Vagina (tissue), 2 donors: ENCODE measurements at regions not wholly inside any gene's neighbourhood (a gene's known extent, or its start where the extent isn't known, plus 50 kb on each side); places are given as distances from the start of the nearest gene placed in this dataset.

Source experiments
- DNase-seq, 2 donors: peaks; one replicate each; pipeline ENCODE4 v3.0.0-alpha.2; 2017; ENCODE audit errors: extremely low spot score in 2 of 2
- H3K27ac ChIP-seq: fragments of 200-600 bp; sonication (generic); one replicate; pipeline ENCODE4 v1.5.1; 2019
- H3K27me3 ChIP-seq: fragments of 200-600 bp; sonication (generic); one replicate; pipeline ENCODE4 v1.5.1; 2019
- H3K36me3 ChIP-seq, 2 donors: fragments of 200-600 bp; sonication (generic); one replicate each; pipeline ENCODE4 v1.5.1; 2017 to 2019
- H3K4me1 ChIP-seq: fragments of 200-600 bp; sonication (generic); one replicate; pipeline ENCODE4 v1.5.1; 2019
- H3K4me3 ChIP-seq, 2 donors: fragments of 200-600 bp; sonication (generic); 1 replicate in 1 of 2; 2 replicates in 1 of 2; pipeline ENCODE4 v1.5.1; 2016 to 2019
- H3K9me3 ChIP-seq: fragments of 200-600 bp; sonication (generic); one replicate; pipeline ENCODE4 v1.5.1; 2019
- POLR2A ChIP-seq, 2 donors: fragments of 450-650 bp; IDR thresholded peaks; one replicate each; pipeline ENCODE4 v1.6.1; 2017; ENCODE audit warnings: antibody characterized with exemption in 2 of 2, mild to moderate bottlenecking in 2 of 2, moderate library complexity in 2 of 2
- POLR2AphosphoS5 ChIP-seq, 2 donors: sonication (generic); formaldehyde crosslinking; IDR thresholded peaks; one replicate each; pipeline ENCODE4 v1.9.0; 2017; ENCODE audit warnings: antibody characterized with exemption in 2 of 2, mild to moderate bottlenecking in 2 of 2, low read depth in 1 of 2; ENCODE audit not compliant: insufficient read depth in 1 of 2
- intact Hi-C: fragments of 100-400 bp; cut with DNase I; formaldehyde crosslinking; loops from one replicate; pipeline ENCODE4 v1.15.1; 2023
- TF ChIP-seq, protein P1 (sequence below), 3 experiments: fragments of 450-650 bp in 2 of 3; fragments of 200-600 bp in 1 of 3; sonication (generic) in 1 of 3; IDR thresholded peaks; one replicate each; pipeline ENCODE4 v1.5.1; 2017 to 2019; ENCODE audit warnings: antibody characterized with exemption in 3 of 3, mild to moderate bottlenecking in 2 of 3, moderate library complexity in 2 of 3

DNA sequence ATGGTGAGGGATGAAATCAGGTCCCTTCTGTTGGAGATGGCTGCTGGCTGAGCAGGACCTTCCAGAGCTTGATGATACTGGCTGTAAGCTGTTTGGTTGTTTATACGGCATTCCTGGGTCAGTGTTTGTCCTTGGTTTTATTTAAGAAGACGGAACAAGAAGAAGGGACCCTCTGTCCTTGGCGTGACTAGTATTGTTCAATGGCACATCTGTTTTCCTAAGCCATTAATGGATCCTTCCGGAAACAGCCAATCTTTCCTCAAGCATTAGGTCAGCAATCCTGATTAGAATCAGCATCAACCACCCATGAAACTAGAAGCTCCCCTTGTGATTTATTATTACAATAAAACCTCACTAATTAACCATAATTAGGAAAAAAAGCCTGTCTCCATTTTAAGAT lies 128.7 kb upstream of the KIAA1217 start:
- H3K4me3 ChIP-seq, result no peak overlapping the region

DNA sequence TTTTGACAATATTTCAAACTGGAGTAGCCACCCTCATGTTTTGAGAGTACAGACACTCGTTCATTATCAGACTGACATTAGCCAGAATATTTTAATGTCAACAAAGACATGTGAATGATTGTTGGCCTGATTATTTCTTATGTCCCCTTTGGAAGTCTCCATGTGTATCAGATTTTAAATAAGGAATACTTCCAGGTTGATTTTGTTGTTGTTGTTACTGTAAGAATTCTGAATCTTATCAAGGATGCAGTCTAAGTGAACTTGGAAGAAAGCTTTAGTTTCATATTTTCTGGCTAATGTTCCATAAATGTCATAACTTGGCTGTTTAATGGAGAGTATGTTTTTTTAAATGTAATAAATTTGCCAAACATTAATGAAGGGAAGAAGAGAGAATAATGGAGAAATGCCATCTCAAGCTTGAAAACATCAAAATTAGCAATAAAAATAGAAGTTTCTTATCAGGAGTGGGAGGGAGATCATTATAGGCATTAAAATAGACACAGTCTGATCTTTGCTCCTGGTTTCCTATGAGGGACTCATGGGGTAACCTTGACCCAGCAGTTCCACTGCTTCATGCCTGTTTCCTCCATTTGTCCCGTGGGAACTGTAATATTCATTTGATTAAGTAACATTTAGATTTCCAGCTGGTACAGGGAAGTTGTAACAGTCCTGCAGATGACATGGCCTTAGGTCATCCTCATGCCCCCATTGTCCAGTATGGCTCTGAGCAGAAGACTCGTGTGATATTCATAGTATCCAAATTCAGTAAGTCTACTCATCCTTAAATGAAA lies 122.4 kb upstream of the KIAA1217 start:
- Histone ChIP-seq H3K36me3 (no peaks in the 10 kb centered on the region), H3K27me3 (no peaks in the 10 kb centered on the region), H3K9me3 (no peaks in the 10 kb centered on the region), H3K4me3 (no peak overlapping the region), H3K4me1 (no peaks in the 10 kb centered on the region), H3K27ac (no peak overlapping the region)
- TF ChIP-seq POLR2A (IDR thresholded peaks at IDR 0.05), result no peak
- TF ChIP-seq POLR2AphosphoS5 (IDR thresholded peaks at IDR 0.05; ENCODE audit: insufficient read depth in 1 of 2, low read depth in 1 of 2), result no peak
- TF ChIP-seq, protein P1, sequence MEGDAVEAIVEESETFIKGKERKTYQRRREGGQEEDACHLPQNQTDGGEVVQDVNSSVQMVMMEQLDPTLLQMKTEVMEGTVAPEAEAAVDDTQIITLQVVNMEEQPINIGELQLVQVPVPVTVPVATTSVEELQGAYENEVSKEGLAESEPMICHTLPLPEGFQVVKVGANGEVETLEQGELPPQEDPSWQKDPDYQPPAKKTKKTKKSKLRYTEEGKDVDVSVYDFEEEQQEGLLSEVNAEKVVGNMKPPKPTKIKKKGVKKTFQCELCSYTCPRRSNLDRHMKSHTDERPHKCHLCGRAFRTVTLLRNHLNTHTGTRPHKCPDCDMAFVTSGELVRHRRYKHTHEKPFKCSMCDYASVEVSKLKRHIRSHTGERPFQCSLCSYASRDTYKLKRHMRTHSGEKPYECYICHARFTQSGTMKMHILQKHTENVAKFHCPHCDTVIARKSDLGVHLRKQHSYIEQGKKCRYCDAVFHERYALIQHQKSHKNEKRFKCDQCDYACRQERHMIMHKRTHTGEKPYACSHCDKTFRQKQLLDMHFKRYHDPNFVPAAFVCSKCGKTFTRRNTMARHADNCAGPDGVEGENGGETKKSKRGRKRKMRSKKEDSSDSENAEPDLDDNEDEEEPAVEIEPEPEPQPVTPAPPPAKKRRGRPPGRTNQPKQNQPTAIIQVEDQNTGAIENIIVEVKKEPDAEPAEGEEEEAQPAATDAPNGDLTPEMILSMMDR (IDR thresholded peaks at IDR 0.05), result no peak
- no peak for DNase-seq
- intact Hi-C loops, result no loop called here

More for the DNA sequence above, 128.7 kb upstream of the KIAA1217 start:
- H3K27me3 ChIP-seq, result no peaks in the 10 kb centered on the region
- TF ChIP-seq POLR2AphosphoS5 (IDR thresholded peaks at IDR 0.05; ENCODE audit: insufficient read depth in 1 of 2, low read depth in 1 of 2) (no peak), POLR2A (IDR thresholded peaks at IDR 0.05) (no peak)
- TF ChIP-seq, protein P1 (IDR thresholded peaks at IDR 0.05), result no peak
- H3K9me3 ChIP-seq, result no peaks in the 10 kb centered on the region
- H3K36me3 ChIP-seq, result no peaks in the 10 kb centered on the region
- no peak overlapping the region for H3K27ac ChIP-seq
- DNase-seq, result no peak
- intact Hi-C loops, result no loop called here
- H3K4me1 ChIP-seq, result no peaks in the 10 kb centered on the region

DNA sequence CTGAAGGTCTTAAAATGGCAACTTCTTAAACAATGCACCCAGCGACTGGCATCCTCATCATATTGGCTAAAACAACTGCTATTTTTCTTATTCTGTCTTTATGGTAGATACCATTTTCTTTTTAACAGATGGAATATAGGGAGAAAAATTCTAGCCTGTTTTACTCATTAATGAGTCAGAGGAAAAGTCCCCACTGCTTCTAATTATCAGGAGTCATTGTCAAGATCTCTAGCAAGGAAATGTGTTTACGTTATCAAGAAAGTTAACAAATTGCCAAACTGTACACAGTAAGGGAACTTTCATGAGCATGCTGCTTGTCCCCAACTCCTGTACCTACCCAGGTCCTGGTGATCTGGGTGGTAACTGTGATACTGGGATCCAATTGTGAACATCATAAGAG lies 117.7 kb upstream of the KIAA1217 start:
- no peaks in the 10 kb centered on the region for H3K4me1 ChIP-seq
- intact Hi-C loops, result no loop called here

DNA sequence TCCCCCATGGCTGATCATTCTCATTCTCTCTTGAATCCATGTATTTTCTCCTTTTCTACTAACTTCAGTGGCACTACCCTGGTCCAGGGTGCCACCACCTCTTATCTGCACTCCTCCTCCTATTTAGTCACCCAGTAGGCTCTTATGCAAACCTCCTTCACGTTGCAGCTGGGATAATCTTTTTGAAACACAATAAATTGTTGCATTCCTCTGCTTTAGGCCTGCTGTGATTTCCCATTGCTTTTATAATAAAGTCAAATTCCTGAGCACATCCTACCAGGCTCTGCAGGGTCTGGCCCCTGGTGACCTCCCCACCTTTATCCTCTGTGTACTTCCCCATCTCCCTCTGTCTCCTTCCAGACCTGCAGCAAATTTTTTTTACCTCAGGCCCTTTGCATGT lies 112.7 kb upstream of the KIAA1217 start:
- TF ChIP-seq POLR2A (IDR thresholded peaks at IDR 0.05) (no peak), POLR2AphosphoS5 (IDR thresholded peaks at IDR 0.05; ENCODE audit: insufficient read depth in 1 of 2, low read depth in 1 of 2) (no peak)
- TF ChIP-seq, protein P1 (IDR thresholded peaks at IDR 0.05), result no peak
- no peak for DNase-seq
- H3K9me3 ChIP-seq, result no peaks in the 10 kb centered on the region
- no peaks in the 10 kb centered on the region for H3K27me3 ChIP-seq
- H3K4me3 ChIP-seq, result no peak overlapping the region
- no peaks in the 10 kb centered on the region for H3K36me3 ChIP-seq
- H3K27ac ChIP-seq, result no peak overlapping the region
- intact Hi-C loops, result loop anchor here (5.0 kb wide), 1 partner anchor 1221 kb away; no protein-coding TSS in a partner anchor
- no peaks in the 10 kb centered on the region for H3K4me1 ChIP-seq

More for the DNA sequence above, 117.7 kb upstream of the KIAA1217 start:
- Histone ChIP-seq H3K9me3 (no peaks in the 10 kb centered on the region), H3K36me3 (no peaks in the 10 kb centered on the region), H3K27me3 (no peaks in the 10 kb centered on the region), H3K27ac (no peak overlapping the region), H3K4me3 (no peak overlapping the region)
- DNase-seq, result no peak
- TF ChIP-seq POLR2AphosphoS5 (IDR thresholded peaks at IDR 0.05; ENCODE audit: insufficient read depth in 1 of 2, low read depth in 1 of 2) (no peak), POLR2A (IDR thresholded peaks at IDR 0.05) (no peak)
- TF ChIP-seq, protein P1 (IDR thresholded peaks at IDR 0.05), result no peak

DNA sequence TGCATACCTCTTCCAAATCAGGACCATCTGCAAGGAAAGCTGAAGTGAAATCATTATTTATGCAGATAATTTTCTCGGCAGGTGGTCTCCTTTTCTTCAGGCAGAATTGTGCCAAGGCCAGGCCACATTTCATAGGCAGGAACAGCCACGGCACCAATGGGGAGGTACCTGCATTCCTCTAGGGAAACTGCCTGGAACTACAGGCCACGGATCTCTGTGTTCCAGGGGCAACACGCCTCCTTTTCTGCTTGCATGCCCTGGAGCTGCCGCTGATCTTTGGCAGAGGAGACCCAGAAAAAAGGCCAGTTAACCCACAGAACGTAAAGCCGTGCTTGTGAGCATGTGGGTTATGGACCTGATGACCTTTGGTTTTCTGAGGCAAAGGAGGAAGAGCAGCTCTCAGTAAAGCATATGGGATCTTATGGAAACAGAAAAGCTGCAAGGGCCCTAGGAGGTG lies 111.2 kb upstream of the KIAA1217 start:
- Histone ChIP-seq H3K4me1 (no peaks in the 10 kb centered on the region), H3K27ac (no peak overlapping the region), H3K27me3 (no peaks in the 10 kb centered on the region), H3K9me3 (no peaks in the 10 kb centered on the region), H3K4me3 (no peak overlapping the region), H3K36me3 (no peaks in the 10 kb centered on the region)
- TF ChIP-seq POLR2AphosphoS5 (IDR thresholded peaks at IDR 0.05; ENCODE audit: insufficient read depth in 1 of 2, low read depth in 1 of 2) (no peak), POLR2A (IDR thresholded peaks at IDR 0.05) (no peak)
- TF ChIP-seq, protein P1 (IDR thresholded peaks at IDR 0.05), result no peak
- no peak for DNase-seq
- intact Hi-C loops, result loop anchor here (5.0 kb wide), 1 partner anchor 1220 kb away; no protein-coding TSS in a partner anchor
